IPS-NIHi11 (cell line): ENCODE measurements at regions not wholly inside any gene's neighbourhood (a gene's known extent, or its start where the extent isn't known, plus 50 kb on each side); places are given as distances from the start of the nearest gene placed in this dataset.

Experiments
- DNase-seq: peaks from one replicate; pipeline ENCODE4 v3.0.0; 2012; ENCODE audit warnings: mixed read lengths, low spot score

GRCh38 chr3:82509106-82509842 lies 747.8 kb upstream of the GBE1 start:
- no peak for DNase-seq

- DNase-seq: no peak
These were observed 744.8 kb upstream of the GBE1 start for GRCh38 chr3:82506204-82506603.

GRCh38 chr3:82505079-82505756 lies 743.8 kb upstream of the GBE1 start:
- no peak for DNase-seq

- no peak for DNase-seq
These were observed 736.7 kb upstream of the GBE1 start for GRCh38 chr3:82498186-82498585.

GRCh38 chr3:82496890-82497560 lies 735.6 kb upstream of the GBE1 start:
- peak; percentile 52 for DNase-seq

DNA sequence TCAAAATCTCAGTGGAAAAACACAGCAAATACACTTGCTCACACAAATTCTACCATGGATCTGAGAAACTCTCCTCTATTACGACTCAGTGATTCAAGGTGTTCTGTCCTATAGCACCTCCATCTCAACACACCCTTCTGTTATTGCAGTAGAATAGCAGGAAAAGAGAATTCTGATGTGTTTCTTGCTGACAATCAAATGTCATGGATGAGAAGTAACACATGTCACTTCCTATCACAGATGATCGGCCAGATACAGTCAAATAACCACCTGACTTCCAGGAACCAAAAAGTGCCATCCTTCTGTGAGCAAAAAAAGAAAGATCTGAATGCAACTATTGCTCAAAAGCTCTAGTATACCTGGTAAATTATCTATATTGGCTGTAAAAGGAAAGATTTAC lies 734.2 kb upstream of the GBE1 start:
- DNase-seq: no peak

DNA sequence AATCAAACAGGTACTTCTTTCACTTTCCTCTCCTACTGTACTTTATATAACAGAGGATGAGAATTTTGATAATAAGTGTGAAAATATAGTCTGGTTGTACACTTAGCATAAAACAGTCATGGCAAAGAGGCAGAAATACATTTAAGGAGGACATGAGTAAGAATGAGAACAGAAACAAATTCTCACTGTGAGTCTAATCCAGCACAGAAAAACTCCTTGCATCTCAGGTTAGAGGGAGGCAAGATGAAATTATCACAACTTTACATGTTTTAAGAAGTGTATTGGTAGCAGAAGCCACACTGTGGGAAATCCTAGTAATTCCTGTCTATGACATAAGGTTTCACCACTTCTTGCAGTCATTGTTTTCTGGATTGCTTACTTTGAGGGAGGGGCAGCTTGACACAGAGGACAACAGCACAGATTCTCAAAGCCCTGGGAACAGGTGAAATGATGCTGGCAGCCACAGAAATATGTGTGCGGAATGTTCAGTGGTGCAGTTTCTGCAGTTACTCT lies 733.6 kb upstream of the GBE1 start:
- no peak for DNase-seq

DNA sequence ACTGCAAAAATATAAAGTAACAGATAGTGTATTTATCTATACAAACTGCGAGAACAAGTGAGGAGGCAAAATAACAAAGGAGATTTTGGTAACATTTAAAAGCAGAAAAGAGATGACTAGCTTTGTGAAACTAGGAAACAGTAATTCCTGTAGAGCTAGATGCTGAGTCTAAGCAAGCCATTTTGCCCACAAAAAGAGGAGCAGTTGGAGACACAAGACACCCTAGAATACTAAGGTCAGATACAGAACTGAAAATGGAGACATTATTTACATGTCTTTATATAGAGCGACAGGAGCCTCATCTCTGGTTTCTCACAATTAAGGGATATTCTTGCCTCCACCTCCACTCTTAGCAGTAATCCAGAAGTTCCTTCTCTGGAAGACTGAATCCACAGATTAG lies 732.4 kb upstream of the GBE1 start:
- no peak for DNase-seq

- DNase-seq: no peak
These were observed 713.9 kb upstream of the GBE1 start for GRCh38 chr3:82475306-82475705.

GRCh38 chr3:82474711-82475110 lies 713.3 kb upstream of the GBE1 start:
- DNase-seq: no peak

DNA sequence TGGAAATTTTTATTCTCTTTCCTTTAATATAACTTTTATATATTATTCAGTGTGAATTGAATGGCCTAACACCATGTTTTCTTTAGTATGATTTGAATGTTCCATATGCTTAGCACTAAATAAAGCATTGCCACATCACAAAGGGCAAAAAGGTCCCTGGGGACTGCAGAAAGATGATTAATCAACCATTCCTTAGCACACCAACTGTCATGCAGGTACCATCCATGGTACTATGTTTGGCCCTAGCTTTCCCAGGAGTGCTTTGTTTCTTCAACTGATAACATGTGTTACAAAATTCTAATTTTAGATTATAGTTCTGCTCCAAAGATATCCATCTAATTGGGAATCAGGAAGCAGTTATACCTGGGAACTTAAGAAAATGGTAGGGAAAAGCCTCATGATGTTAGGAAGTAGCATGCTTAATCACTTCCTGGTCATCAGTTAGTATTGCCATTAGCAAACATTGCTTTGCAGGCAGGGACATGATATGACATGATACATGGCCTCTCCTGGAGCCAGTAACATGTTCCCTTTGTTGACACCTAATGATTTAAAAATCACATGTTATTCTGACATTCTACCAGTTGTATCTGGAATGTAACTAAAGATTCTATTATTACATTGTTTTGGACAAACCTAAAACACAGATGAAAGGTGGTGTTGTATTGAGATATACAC lies 712.6 kb upstream of the GBE1 start:
- no peak for DNase-seq

DNA sequence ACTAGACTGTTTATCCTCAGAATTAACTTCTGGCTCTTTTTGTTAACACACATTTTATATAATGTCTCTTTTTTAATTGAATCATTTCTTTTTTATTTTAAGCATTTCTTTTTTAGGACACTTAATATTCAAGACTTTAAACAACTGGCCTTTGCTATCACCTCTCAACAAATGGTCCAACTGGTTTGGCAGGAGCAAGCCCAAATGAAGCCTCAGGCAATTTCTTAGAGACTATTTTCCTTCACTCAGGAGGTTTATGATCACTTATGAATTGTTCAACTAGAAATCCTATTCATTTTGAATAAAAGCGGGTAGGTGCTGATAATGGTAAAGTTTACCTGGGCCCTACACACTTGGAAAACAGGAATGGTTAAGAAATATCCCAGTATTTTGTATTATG lies 705.6 kb upstream of the GBE1 start:
- DNase-seq: no peak

DNA sequence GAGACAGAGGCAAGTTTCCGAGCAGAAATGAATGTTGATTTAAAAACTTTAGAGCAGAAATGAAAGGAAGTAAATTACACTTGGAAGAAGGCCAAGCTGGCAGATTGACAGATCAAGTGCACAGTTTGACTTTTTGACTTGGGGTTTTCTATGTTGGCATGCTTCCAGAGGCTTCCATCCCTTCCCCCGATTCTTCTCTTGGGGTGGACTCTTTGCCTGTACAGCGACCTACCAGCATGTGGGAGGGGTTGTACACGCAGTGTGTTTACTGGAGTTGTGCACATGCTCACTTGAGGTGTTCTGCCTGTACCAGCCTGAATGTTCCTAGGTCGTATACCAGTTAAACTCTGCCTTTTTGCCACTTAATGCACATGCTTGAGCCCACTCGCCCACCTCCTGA lies 701.5 kb upstream of the GBE1 start:
- no peak for DNase-seq

DNA sequence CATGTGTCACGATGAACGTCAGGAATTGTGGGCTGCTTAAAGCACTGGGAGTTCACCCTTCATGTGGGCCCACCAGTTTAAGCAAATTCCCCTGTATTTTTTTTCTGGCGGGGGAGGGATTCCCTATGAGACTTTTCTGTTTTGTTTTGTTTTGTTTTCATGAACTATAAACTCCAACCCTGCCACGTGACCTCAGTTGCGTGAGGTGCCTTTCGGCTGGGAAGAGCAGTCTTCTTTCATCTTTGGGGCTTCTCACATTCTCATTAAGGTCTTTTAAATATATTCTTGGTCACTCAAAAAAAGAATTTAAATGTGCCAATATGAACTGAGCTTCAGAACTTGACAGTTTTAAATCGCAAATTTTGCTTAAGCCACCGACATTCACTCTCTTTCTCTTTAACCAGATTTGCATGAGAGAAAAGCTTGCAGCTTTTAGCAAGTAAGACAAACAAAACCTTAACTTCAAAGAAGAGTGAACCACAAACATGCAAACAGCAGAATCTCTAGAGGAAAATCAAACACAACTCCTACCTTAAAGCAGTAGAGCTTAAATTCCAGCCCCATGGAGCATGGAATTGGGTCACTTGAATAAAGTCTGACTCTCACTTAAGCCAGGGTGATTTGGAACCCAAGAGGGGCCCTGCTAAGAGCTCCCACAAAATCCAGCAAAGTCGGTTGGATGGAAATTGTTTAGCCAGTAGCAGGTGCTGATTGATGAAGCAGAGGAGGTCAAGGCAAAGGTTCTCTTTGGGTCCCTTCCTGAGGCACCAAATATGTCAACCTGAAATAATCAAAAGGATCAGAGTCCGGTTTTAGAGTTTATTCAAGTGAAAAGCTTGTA lies 699.8 kb upstream of the GBE1 start:
- peak; percentile 15 for DNase-seq

DNA sequence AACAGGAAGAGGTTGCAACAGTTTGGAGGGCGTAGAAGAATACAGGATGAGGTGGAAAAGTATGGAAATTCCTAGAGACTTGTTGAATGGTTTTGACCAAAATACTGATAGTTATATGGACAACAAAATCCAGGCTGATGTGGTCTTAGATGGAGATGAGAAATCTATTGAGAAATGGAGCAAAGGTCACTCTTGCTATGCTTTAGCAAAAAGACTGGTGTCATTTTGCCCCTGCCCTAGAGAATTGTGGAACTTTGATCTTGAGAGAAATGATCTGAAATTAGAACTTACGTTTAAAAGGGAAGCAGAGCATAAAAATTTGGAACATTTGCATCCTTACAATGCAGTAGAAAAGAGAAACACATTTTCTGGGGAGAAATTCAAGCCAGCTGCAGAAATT lies 686.9 kb upstream of the GBE1 start:
- no peak for DNase-seq

- DNase-seq: peak; percentile 13
These were observed 667.4 kb upstream of the GBE1 start for GRCh38 chr3:82428821-82429220.

- no peak for DNase-seq
These were observed 662.5 kb upstream of the GBE1 start for GRCh38 chr3:82424031-82424339.

- peak; percentile 20 for DNase-seq
These were observed 662.0 kb upstream of the GBE1 start for GRCh38 chr3:82423268-82424030.

DNA sequence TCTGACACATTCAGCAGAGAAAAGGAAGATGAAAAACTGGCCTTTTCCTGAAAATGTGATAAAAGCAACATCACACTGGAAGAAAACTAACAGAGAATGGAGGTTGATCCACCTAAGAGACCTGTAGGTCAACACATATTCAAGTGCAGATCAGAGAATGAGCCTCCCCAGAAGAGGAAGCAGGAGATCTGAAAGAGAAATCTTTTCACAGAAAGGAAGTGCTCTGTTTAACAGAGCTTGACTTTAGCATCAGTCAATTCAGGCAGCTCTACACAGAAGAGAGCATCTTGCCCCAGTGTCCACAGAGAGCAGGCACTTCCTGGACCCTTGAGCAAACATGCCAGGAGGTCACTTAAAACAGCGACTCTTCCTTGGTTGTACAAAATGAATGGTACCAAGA lies 655.4 kb upstream of the GBE1 start:
- no peak for DNase-seq

GRCh38 chr3:82416349-82416748 lies 654.9 kb upstream of the GBE1 start:
- DNase-seq: no peak

- DNase-seq: no peak
These were observed 651.7 kb upstream of the GBE1 start for GRCh38 chr3:82413171-82413570.
